ENCODE measurements at regions not wholly inside any gene's neighbourhood (a gene's known extent, or its start where the extent isn't known, plus 50 kb on each side); places are given as distances from the start of the nearest gene placed in this dataset.

DNA sequence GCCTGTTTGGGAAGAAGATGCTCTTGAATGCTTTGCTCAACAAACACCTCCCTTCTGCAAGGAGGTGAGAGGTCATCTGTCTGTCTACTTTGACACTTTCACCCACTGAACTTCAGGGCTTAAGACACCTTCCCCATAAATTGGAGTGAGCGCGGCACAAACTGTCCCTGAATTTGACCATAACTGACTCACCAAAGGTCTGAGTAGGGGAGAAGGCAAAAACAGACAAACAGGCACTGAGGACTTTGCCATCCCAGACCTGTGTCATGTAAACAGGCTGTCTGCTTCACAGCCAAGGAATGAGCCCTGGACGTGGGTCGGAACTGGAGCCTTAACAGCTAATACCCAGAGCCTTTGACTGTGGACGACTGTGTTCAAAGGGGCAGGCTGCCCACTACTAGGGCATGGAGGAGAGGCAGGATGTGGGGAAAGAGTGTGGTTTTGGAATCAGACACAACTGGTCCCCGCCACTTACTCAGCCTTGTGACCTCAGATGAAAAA is 320.9 kb upstream of the KLF4 start:
- H3K9me3 ChIP-seq (ENCODE audit: control insufficient read depth, low read length), result no peaks in the 10 kb centered on the region
- H3K4me3 ChIP-seq (ENCODE audit: low read length), result no peak overlapping the region
- H3K9ac ChIP-seq (ENCODE audit: low read length), result no peak overlapping the region
- H3K36me3 ChIP-seq (ENCODE audit: control insufficient read depth, insufficient read depth, low read length, severe bottlenecking), result no peaks in the 10 kb centered on the region
- DNase-seq (ENCODE audit: low read depth), result no peak
- peaks cover 24% of the 10 kb centered on the region for H3K4me1 ChIP-seq (ENCODE audit: control insufficient read depth, insufficient read depth, low read length)
- no peaks in the 10 kb centered on the region for H3K27me3 ChIP-seq (replicated peaks; ENCODE audit: control insufficient read depth, insufficient read depth, low read length)

DNA sequence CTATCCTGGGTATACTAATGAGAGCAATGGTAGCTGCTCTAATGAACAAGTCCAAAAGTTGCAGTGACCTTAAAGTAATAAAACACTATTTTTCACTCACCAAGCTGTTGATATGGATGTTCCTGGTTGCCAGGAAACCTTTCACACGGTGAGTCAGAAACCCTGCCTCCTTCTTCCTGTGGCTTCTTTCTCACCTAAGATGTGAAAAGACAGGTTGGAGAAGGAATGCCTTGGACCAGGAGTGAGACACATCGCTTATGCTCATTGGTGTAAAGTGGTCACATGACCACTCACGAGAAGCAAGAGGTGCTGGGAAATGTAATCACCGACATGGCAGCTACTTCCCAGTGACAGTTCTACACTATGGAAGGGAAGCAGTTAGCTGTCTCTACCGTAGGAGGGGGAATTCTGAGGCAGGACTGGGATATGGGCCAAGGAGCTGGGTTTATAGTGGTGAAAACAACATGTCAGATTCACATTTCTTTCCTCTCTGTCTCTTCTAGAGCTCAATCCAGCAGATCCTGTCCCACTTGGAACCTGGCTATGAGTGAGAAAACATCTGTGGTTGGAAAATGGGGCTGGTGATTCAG is 320.4 kb upstream of the KLF4 start:
- H3K9me3 ChIP-seq (ENCODE audit: control insufficient read depth, low read length), result no peaks in the 10 kb centered on the region
- H3K36me3 ChIP-seq (ENCODE audit: control insufficient read depth, insufficient read depth, low read length, severe bottlenecking), result no peaks in the 10 kb centered on the region
- H3K4me1 ChIP-seq (ENCODE audit: control insufficient read depth, insufficient read depth, low read length), result peaks cover 24% of the 10 kb centered on the region
- H3K27me3 ChIP-seq (replicated peaks; ENCODE audit: control insufficient read depth, insufficient read depth, low read length), result no peaks in the 10 kb centered on the region
- H3K9ac ChIP-seq (ENCODE audit: low read length), result no peak overlapping the region
- DNase-seq (ENCODE audit: low read depth), result no peak
- no peak overlapping the region for H3K4me3 ChIP-seq (ENCODE audit: low read length)

DNA sequence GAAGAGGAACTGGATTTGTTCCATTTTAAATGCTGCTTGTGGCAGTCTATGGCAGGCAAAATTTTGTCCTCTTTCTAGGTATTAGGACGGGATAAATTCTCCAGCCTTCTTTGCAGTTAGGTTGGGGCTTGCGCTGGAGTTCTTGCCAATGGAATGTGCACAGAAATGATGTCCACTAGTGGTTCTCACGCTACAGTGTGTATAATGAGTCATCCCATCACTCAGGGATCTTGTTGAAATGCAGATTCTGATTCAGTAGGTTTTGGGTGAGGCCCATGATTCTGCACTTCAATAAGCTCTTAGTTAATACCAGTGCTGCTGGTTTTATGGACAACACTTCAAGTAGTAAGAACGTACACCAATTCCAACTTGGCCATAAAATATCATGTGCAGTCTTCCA is 317.6 kb upstream of the KLF4 start:
- no peaks in the 10 kb centered on the region for H3K27me3 ChIP-seq (replicated peaks; ENCODE audit: control insufficient read depth, insufficient read depth, low read length)
- peaks cover 24% of the 10 kb centered on the region for H3K4me1 ChIP-seq (ENCODE audit: control insufficient read depth, insufficient read depth, low read length)
- peak; percentile 46 for DNase-seq (ENCODE audit: low read depth)
- H3K9ac ChIP-seq (ENCODE audit: low read length), result no peak overlapping the region
- no peak overlapping the region for H3K4me3 ChIP-seq (ENCODE audit: low read length)
- H3K36me3 ChIP-seq (ENCODE audit: control insufficient read depth, insufficient read depth, low read length, severe bottlenecking), result no peaks in the 10 kb centered on the region
- H3K9me3 ChIP-seq (ENCODE audit: control insufficient read depth, low read length), result no peaks in the 10 kb centered on the region

- no peak overlapping the region for H3K4me3 ChIP-seq (ENCODE audit: low read length)
- no peaks in the 10 kb centered on the region for H3K9me3 ChIP-seq (ENCODE audit: control insufficient read depth, low read length)
- no peak for DNase-seq (ENCODE audit: low read depth)
- H3K9ac ChIP-seq (ENCODE audit: low read length), result no peak overlapping the region
- H3K27me3 ChIP-seq (replicated peaks; ENCODE audit: control insufficient read depth, insufficient read depth, low read length), result no peaks in the 10 kb centered on the region
- H3K36me3 ChIP-seq (ENCODE audit: control insufficient read depth, insufficient read depth, low read length, severe bottlenecking), result no peaks in the 10 kb centered on the region
- peaks cover 16% of the 10 kb centered on the region for H3K4me1 ChIP-seq (ENCODE audit: control insufficient read depth, insufficient read depth, low read length)
These were observed 315.6 kb upstream of the KLF4 start for GRCh38 chr9:107805201-107805600.

- Histone ChIP-seq H3K9me3 (ENCODE audit: control insufficient read depth, low read length) (no peaks in the 10 kb centered on the region), H3K9ac (ENCODE audit: low read length) (no peak overlapping the region), H3K36me3 (ENCODE audit: control insufficient read depth, insufficient read depth, low read length, severe bottlenecking) (no peaks in the 10 kb centered on the region), H3K4me3 (ENCODE audit: low read length) (no peak overlapping the region), H3K4me1 (ENCODE audit: control insufficient read depth, insufficient read depth, low read length) (peaks cover 10% of the 10 kb centered on the region), H3K27me3 (replicated peaks; ENCODE audit: control insufficient read depth, insufficient read depth, low read length) (no peaks in the 10 kb centered on the region)
- no peak for DNase-seq (ENCODE audit: low read depth)
These were observed 304.7 kb upstream of the KLF4 start for GRCh38 chr9:107794259-107794658.

DNA sequence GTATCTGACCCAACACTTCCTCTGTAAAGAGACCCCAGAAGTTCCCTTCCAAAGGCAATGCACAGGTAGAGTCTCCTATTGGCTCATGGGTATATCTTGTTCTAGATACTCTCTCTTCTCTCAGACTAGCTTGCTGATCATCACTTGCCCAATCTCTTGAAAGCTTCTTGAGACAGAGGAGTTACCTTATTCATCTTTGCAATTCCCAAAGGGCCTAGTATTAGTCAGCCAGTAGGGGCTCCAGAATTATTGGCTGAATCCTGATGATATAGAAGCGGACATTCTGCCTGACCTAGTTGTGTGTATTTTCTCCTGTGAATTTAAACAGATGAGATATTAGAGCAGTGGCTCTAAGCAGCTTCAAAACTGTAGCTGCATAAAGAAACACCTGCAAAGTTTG is 304.0 kb upstream of the KLF4 start:
- no peaks in the 10 kb centered on the region for H3K36me3 ChIP-seq (ENCODE audit: control insufficient read depth, insufficient read depth, low read length, severe bottlenecking)
- H3K27me3 ChIP-seq (replicated peaks; ENCODE audit: control insufficient read depth, insufficient read depth, low read length), result no peaks in the 10 kb centered on the region
- H3K4me3 ChIP-seq (ENCODE audit: low read length), result no peak overlapping the region
- peaks cover 10% of the 10 kb centered on the region for H3K4me1 ChIP-seq (ENCODE audit: control insufficient read depth, insufficient read depth, low read length)
- H3K9ac ChIP-seq (ENCODE audit: low read length), result no peak overlapping the region
- H3K9me3 ChIP-seq (ENCODE audit: control insufficient read depth, low read length), result no peaks in the 10 kb centered on the region
- no peak for DNase-seq (ENCODE audit: low read depth)

GRCh38 chr9:107792596-107792995 is 303.0 kb upstream of the KLF4 start:
- H3K27me3 ChIP-seq (replicated peaks; ENCODE audit: control insufficient read depth, insufficient read depth, low read length), result no peaks in the 10 kb centered on the region

DNA sequence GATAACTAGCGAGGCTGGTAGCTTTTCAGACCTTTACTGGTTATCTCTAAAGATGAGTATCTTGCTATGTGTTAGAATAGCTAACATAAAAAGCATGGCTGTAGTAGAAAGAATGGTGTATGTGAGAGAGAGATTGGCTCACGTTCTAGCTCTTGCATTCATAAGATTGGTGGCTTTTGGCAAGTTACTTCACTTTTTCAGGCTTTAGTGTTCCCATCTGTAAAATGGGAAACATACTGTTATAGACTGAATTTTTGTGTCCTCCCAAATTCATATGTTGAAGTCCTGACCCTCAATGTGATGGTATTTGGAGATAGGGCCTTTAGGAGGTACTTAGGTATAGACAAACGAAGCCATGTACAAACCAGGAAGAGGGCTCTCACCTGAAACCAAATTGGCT is 302.4 kb upstream of the KLF4 start:
- no peak overlapping the region for H3K4me3 ChIP-seq (ENCODE audit: low read length)
- no peak overlapping the region for H3K9ac ChIP-seq (ENCODE audit: low read length)
- no peak for DNase-seq (ENCODE audit: low read depth)
- no peaks in the 10 kb centered on the region for H3K27me3 ChIP-seq (replicated peaks; ENCODE audit: control insufficient read depth, insufficient read depth, low read length)
- no peaks in the 10 kb centered on the region for H3K36me3 ChIP-seq (ENCODE audit: control insufficient read depth, insufficient read depth, low read length, severe bottlenecking)
- H3K9me3 ChIP-seq (ENCODE audit: control insufficient read depth, low read length), result no peaks in the 10 kb centered on the region
- H3K4me1 ChIP-seq (ENCODE audit: control insufficient read depth, insufficient read depth, low read length), result peaks cover 10% of the 10 kb centered on the region

More at GRCh38 chr9:107792596-107792995, 303.0 kb upstream of the KLF4 start:
- no peak for DNase-seq (ENCODE audit: low read depth)
- H3K4me3 ChIP-seq (ENCODE audit: low read length), result no peak overlapping the region
- H3K9me3 ChIP-seq (ENCODE audit: control insufficient read depth, low read length), result no peaks in the 10 kb centered on the region
- H3K36me3 ChIP-seq (ENCODE audit: control insufficient read depth, insufficient read depth, low read length, severe bottlenecking), result no peaks in the 10 kb centered on the region
- no peak overlapping the region for H3K9ac ChIP-seq (ENCODE audit: low read length)
- H3K4me1 ChIP-seq (ENCODE audit: control insufficient read depth, insufficient read depth, low read length), result peaks cover 10% of the 10 kb centered on the region

DNA sequence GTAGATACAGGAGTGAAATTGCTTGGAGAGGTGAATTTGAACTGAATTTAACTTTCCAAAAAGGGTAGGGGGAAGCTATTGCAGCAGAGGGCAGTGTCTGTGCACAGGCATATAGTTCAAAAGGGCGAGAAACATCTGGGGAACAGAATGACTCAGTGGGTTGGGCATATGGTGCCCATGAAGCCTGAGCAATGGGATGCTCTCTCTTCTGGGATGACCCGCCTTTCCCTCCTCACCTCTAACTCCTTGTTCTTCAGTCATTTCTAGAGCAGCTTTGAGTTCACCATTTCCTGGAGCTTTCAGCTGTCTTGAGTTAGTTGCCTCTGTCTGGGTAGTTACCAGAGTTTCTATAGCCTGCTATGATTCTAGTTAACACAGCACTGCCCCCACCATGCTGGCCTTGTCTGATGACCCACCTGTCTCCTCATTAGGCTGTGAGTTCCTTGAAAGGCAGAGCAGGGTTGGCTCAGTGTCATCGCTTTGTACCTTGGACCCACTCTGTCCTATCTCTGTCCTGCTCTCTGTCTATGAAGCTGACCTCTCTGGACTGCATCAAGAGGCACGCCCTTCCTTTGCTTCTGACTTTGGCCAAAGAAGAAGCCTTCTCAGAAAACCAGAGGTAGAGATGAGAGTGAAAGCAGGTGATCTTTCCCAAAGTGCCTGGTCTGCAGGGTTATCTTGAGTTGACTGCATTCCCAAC is 299.6 kb upstream of the KLF4 start:
- DNase-seq (ENCODE audit: low read depth), result no peak
- H3K9ac ChIP-seq (ENCODE audit: low read length), result no peak overlapping the region
- H3K9me3 ChIP-seq (ENCODE audit: control insufficient read depth, low read length), result no peaks in the 10 kb centered on the region
- peaks cover 29% of the 10 kb centered on the region for H3K4me1 ChIP-seq (ENCODE audit: control insufficient read depth, insufficient read depth, low read length)
- H3K27me3 ChIP-seq (replicated peaks; ENCODE audit: control insufficient read depth, insufficient read depth, low read length), result no peaks in the 10 kb centered on the region
- H3K4me3 ChIP-seq (ENCODE audit: low read length), result no peak overlapping the region
- H3K36me3 ChIP-seq (ENCODE audit: control insufficient read depth, insufficient read depth, low read length, severe bottlenecking), result no peaks in the 10 kb centered on the region

DNA sequence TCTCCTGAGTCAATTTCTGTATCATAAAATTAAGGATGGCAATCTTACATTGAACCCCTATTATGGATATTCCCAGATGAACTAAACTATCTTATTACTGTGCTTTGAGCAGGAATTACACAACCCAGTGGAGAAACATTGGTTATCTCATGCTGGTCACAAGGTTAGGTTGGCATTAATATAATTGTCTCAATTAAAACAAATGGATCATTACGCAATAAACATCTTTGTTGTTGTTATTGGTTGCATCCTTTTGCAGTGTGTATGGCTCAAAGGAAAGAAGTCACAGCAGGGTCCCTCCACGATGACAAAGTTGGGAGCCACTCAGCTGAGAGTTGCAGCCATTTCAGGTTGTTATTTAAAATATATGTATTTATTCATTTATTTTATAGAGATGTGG is 297.0 kb upstream of the KLF4 start:
- Histone ChIP-seq H3K27me3 (replicated peaks; ENCODE audit: control insufficient read depth, insufficient read depth, low read length) (no peaks in the 10 kb centered on the region), H3K9me3 (ENCODE audit: control insufficient read depth, low read length) (no peaks in the 10 kb centered on the region), H3K9ac (ENCODE audit: low read length) (no peak overlapping the region), H3K36me3 (ENCODE audit: control insufficient read depth, insufficient read depth, low read length, severe bottlenecking) (no peaks in the 10 kb centered on the region), H3K4me3 (ENCODE audit: low read length) (no peak overlapping the region), H3K4me1 (ENCODE audit: control insufficient read depth, insufficient read depth, low read length) (peaks cover 34% of the 10 kb centered on the region)
- no peak for DNase-seq (ENCODE audit: low read depth)

DNA sequence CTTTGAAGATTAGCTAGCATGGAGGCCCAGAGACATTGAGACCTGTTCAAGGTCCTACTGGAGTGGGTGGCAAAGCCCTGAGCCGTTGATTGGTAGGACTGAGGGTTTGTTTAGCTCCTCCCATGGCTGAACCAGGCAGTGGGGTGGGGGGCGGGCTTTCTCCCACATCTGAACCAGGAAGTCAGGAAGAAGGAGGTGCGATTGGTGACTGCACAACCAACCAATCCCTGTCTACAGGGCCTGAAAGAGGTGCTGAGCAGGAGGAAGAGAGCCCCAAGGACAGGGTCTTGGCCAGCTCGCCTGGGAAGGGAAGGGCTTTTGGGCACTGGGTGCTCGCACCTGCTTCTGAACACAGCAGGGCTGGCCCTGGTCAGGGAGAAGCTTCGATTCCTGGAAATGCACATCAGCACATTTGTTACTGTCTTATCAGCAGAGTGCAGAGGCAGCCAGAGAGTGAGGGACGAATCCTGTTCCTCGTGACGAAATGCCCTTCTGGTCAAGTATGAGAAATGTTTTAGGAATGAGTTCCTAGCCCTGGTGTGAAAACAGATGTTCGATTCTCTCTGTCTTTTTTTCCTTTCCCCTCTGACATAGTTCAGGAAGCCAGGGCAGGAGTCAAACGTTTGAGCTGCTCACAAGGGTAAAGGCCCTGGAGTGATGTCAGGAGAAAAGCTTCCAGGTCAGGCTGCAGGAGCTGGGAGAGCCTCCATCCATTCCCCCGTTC is 294.8 kb upstream of the KLF4 start:
- DNase-seq (ENCODE audit: low read depth), result peak; percentile 78
- Histone ChIP-seq H3K9me3 (ENCODE audit: control insufficient read depth, low read length) (no peaks in the 10 kb centered on the region), H3K27me3 (replicated peaks; ENCODE audit: control insufficient read depth, insufficient read depth, low read length) (no peaks in the 10 kb centered on the region)

More for the DNA sequence above, 294.8 kb upstream of the KLF4 start:
- Histone ChIP-seq H3K9ac (ENCODE audit: low read length) (peak overlapping the region; percentile 41), H3K4me3 (ENCODE audit: low read length) (no peak overlapping the region), H3K36me3 (ENCODE audit: control insufficient read depth, insufficient read depth, low read length, severe bottlenecking) (no peaks in the 10 kb centered on the region), H3K4me1 (ENCODE audit: control insufficient read depth, insufficient read depth, low read length) (peaks cover 34% of the 10 kb centered on the region)
